Trophoblast cell (in vitro differentiated cells and primary cell): ENCODE measurements at regions not wholly inside any gene's neighbourhood (a gene's known extent, or its start where the extent isn't known, plus 50 kb on each side); places are given as distances from the start of the nearest gene placed in this dataset.

ENCODE experiments used
- DNase-seq, 2 donors: peaks; one replicate each; pipeline ENCODE4 v3.0.0-alpha.2; 2016
- H2AFZ ChIP-seq: 2 replicates; pipeline ENCODE4 v1.6.1; 2013; ENCODE audit warnings: low read length, moderate library complexity, mild to moderate bottlenecking; ENCODE audit not compliant: insufficient read depth, poor library complexity
- H2AK5ac ChIP-seq: 2 replicates; pipeline ENCODE4 v1.6.1; 2013; ENCODE audit warnings: mild to moderate bottlenecking, low read length
- H2BK120ac ChIP-seq: 2 replicates; pipeline ENCODE4 v1.6.1; 2013; ENCODE audit warnings: low read length, mild to moderate bottlenecking, moderate library complexity; ENCODE audit not compliant: insufficient read depth, poor library complexity
- H2BK12ac ChIP-seq: 2 replicates; pipeline ENCODE4 v1.6.1; 2013; ENCODE audit warnings: mild to moderate bottlenecking, low read length, moderate library complexity
- H2BK5ac ChIP-seq: 2 replicates; pipeline ENCODE4 v1.6.1; 2013; ENCODE audit warnings: low read length, low read depth, moderate library complexity, mild to moderate bottlenecking; ENCODE audit not compliant: poor library complexity
- H3K14ac ChIP-seq: 2 replicates; pipeline ENCODE4 v1.6.1; 2013; ENCODE audit warnings: mild to moderate bottlenecking, low read length
- H3K18ac ChIP-seq: 2 replicates; pipeline ENCODE4 v1.6.1; 2013; ENCODE audit warnings: mild to moderate bottlenecking, low read length
- H3K23ac ChIP-seq: 2 replicates; pipeline ENCODE4 v1.6.1; 2013; ENCODE audit warnings: low read length
- H3K27ac ChIP-seq: 2 replicates; pipeline ENCODE4 v1.5.1; 2013; ENCODE audit warnings: low read depth, mild to moderate bottlenecking, inconsistent platforms, low read length, moderate library complexity
- H3K27me3 ChIP-seq: 2 replicates; pipeline ENCODE4 v1.6.1; 2013; ENCODE audit warnings: inconsistent platforms, mild to moderate bottlenecking, low read length, moderate library complexity; ENCODE audit not compliant: insufficient read depth
- H3K36me3 ChIP-seq, 2 experiments: 1 replicate in 1 of 2; 2 replicates in 1 of 2; pipeline ENCODE4 v1.6.1; 2013; ENCODE audit warnings: low read length in 2 of 2, mild to moderate bottlenecking in 2 of 2, moderate library complexity in 1 of 2; ENCODE audit not compliant: insufficient read depth in 2 of 2, control insufficient read depth in 1 of 2
- H3K4ac ChIP-seq: 2 replicates; pipeline ENCODE4 v1.6.1; 2013; ENCODE audit warnings: low read depth, mild to moderate bottlenecking, low read length, moderate library complexity
- H3K4me1 ChIP-seq, 2 experiments: 1 replicate in 1 of 2; 2 replicates in 1 of 2; pipeline ENCODE4 v1.6.1; 2013; ENCODE audit warnings: low read length in 2 of 2, mild to moderate bottlenecking in 2 of 2, moderate library complexity in 1 of 2; ENCODE audit not compliant: insufficient read depth in 2 of 2, control insufficient read depth in 1 of 2
- H3K4me2 ChIP-seq: 2 replicates; pipeline ENCODE4 v1.6.1; 2013; ENCODE audit warnings: inconsistent platforms, mild to moderate bottlenecking, low read length, moderate library complexity
- H3K4me3 ChIP-seq: 2 replicates; pipeline ENCODE4 v1.5.1; 2013; ENCODE audit warnings: mild to moderate bottlenecking, low read depth, low read length, inconsistent platforms
- H3K79me1 ChIP-seq: one replicate; pipeline ENCODE4 v1.6.1; 2013; ENCODE audit warnings: low read length
- H3K79me2 ChIP-seq: 2 replicates; pipeline ENCODE4 v1.6.1; 2013; ENCODE audit warnings: low read length, mild to moderate bottlenecking; ENCODE audit not compliant: control insufficient read depth, insufficient read depth, poor library complexity
- H3K9ac ChIP-seq: 2 replicates; pipeline ENCODE4 v1.6.1; 2013; ENCODE audit warnings: mild to moderate bottlenecking, low read length
- H3K9me3 ChIP-seq: 2 replicates; pipeline ENCODE4 v1.6.1; 2013; ENCODE audit warnings: low read depth, mild to moderate bottlenecking, control low read depth, inconsistent platforms, low read length; ENCODE audit not compliant: insufficient read depth
- H4K12ac ChIP-seq: 2 replicates; pipeline ENCODE4 v1.6.1; 2013; ENCODE audit warnings: low read depth, mild to moderate bottlenecking, low read length, moderate library complexity
- H4K8ac ChIP-seq: 2 replicates; pipeline ENCODE4 v1.6.1; 2013; ENCODE audit warnings: low read depth, mild to moderate bottlenecking, low read length, moderate library complexity
- H4K91ac ChIP-seq: one replicate; pipeline ENCODE4 v1.6.1; 2013; ENCODE audit warnings: low read depth, mild to moderate bottlenecking, low read length, moderate library complexity
- WGBS: extraction: QIAGEN DNeasy Blood & Tissue Kit; methylation state at CpG from one replicate; pipeline ENCODE4 v1.1.7; 2013; ENCODE audit warnings: missing lambda C conversion rate; ENCODE audit not compliant: insufficient read length, insufficient coverage; ENCODE audit errors: extremely low coverage; 5-methylcytosine and 5-hydroxymethylcytosine counted together

- H4K12ac ChIP-seq, result no peak overlapping the region
- H3K4me3 ChIP-seq, result no peak overlapping the region
- no peak overlapping the region for H2AFZ ChIP-seq
- no peaks in the 10 kb centered on the region for H3K9me3 ChIP-seq
- no peak overlapping the region for H3K9ac ChIP-seq
- no peak overlapping the region for H2BK12ac ChIP-seq
- no peak overlapping the region for H3K18ac ChIP-seq
- no peaks in the 10 kb centered on the region for H3K27me3 ChIP-seq
- H3K4me2 ChIP-seq, result no peak overlapping the region
- H3K79me2 ChIP-seq, result no peaks in the 10 kb centered on the region
- no peak overlapping the region for H4K8ac ChIP-seq
- H3K36me3 ChIP-seq, result no peaks in the 10 kb centered on the region
- no peak overlapping the region for H3K23ac ChIP-seq
- H3K14ac ChIP-seq, result no peak overlapping the region
- no peak overlapping the region for H3K27ac ChIP-seq
- no peak overlapping the region for H4K91ac ChIP-seq
- no peak overlapping the region for H2AK5ac ChIP-seq
- H2BK5ac ChIP-seq, result no peak overlapping the region
- peaks cover 3 to 6% of the 10 kb centered on the region in 2 experiments for H3K4me1 ChIP-seq
- H2BK120ac ChIP-seq, result no peak overlapping the region
- peaks cover 2% of the 10 kb centered on the region for H3K79me1 ChIP-seq
- peak; percentile 80 to 90 for DNase-seq
- no CpG with 5 or more reads among the region's 3 CpGs for WGBS
- no peak overlapping the region for H3K4ac ChIP-seq
Observed at GRCh38 chr11:33452836-33453624, 195.8 kb downstream of the HIPK3 start.

GRCh38 chr11:33451364-33451763 lies 194.2 kb downstream of the HIPK3 start:
- Histone ChIP-seq H3K14ac (no peak overlapping the region), H3K9me3 (no peaks in the 10 kb centered on the region), H3K4ac (no peak overlapping the region), H3K79me2 (no peaks in the 10 kb centered on the region), H2BK120ac (no peak overlapping the region), H3K18ac (no peak overlapping the region), H3K9ac (no peak overlapping the region), H4K91ac (no peak overlapping the region), H2AK5ac (no peak overlapping the region), H3K4me2 (no peak overlapping the region), H3K4me1 (peaks cover 3 to 6% of the 10 kb centered on the region in 2 experiments), H2AFZ (no peak overlapping the region), H4K12ac (no peak overlapping the region), H2BK5ac (no peak overlapping the region), H3K36me3 (no peaks in the 10 kb centered on the region), H3K4me3 (no peak overlapping the region), H4K8ac (no peak overlapping the region), H3K79me1 (peaks cover 2% of the 10 kb centered on the region), H2BK12ac (no peak overlapping the region), H3K27me3 (no peaks in the 10 kb centered on the region), H3K23ac (no peak overlapping the region), H3K27ac (no peak overlapping the region)
- DNase-seq, result no peak
- no CpG with 5 or more reads among the region's 2 CpGs for WGBS

- no peak overlapping the region for H3K4me3 ChIP-seq
- no peak overlapping the region for H2BK120ac ChIP-seq
- peaks cover 2% of the 10 kb centered on the region for H3K79me1 ChIP-seq
- no peak overlapping the region for H2AFZ ChIP-seq
- no peak overlapping the region for H3K4ac ChIP-seq
- peak overlapping the region; percentile 64 for H3K27ac ChIP-seq
- no peak overlapping the region for H3K18ac ChIP-seq
- H3K9me3 ChIP-seq, result no peaks in the 10 kb centered on the region
- peak overlapping the region; percentile 56 for H2BK5ac ChIP-seq
- H3K36me3 ChIP-seq, result no peaks in the 10 kb centered on the region
- no CpG with 5 or more reads among the region's 3 CpGs for WGBS
- H3K9ac ChIP-seq, result no peak overlapping the region
- H2AK5ac ChIP-seq, result no peak overlapping the region
- H3K79me2 ChIP-seq, result no peaks in the 10 kb centered on the region
- peaks cover 3 to 6% of the 10 kb centered on the region in 2 experiments for H3K4me1 ChIP-seq
- DNase-seq, result peak; percentile 53 to 69
- H2BK12ac ChIP-seq, result no peak overlapping the region
- H3K27me3 ChIP-seq, result no peaks in the 10 kb centered on the region
- H4K12ac ChIP-seq, result no peak overlapping the region
- H4K91ac ChIP-seq, result peak overlapping the region; percentile 31
- no peak overlapping the region for H3K14ac ChIP-seq
- no peak overlapping the region for H3K4me2 ChIP-seq
- no peak overlapping the region for H3K23ac ChIP-seq
- no peak overlapping the region for H4K8ac ChIP-seq
Observed at GRCh38 chr11:33449798-33450197, 192.6 kb downstream of the HIPK3 start.

GRCh38 chr11:33448461-33449130 lies 191.4 kb downstream of the HIPK3 start:
- Histone ChIP-seq H3K9me3 (no peaks in the 10 kb centered on the region), H3K23ac (no peak overlapping the region), H2AFZ (no peak overlapping the region), H3K79me1 (peaks cover 2% of the 10 kb centered on the region), H3K27me3 (no peaks in the 10 kb centered on the region), H2AK5ac (no peak overlapping the region), H3K27ac (no peak overlapping the region), H3K79me2 (no peaks in the 10 kb centered on the region), H3K36me3 (no peaks in the 10 kb centered on the region), H3K9ac (no peak overlapping the region), H2BK5ac (no peak overlapping the region), H3K14ac (no peak overlapping the region), H4K91ac (no peak overlapping the region), H3K4me2 (no peak overlapping the region), H3K4me1 (peaks cover 3 to 6% of the 10 kb centered on the region in 2 experiments), H4K8ac (no peak overlapping the region), H3K4ac (no peak overlapping the region), H4K12ac (no peak overlapping the region), H2BK120ac (no peak overlapping the region), H2BK12ac (no peak overlapping the region), H3K18ac (no peak overlapping the region), H3K4me3 (no peak overlapping the region)
- DNase-seq, result no peak
- no CpG with 5 or more reads among the region's 5 CpGs for WGBS
